Lower leg skin (tissue), 4 donors: ENCODE measurements at regions not wholly inside any gene's neighbourhood (a gene's known extent, or its start where the extent isn't known, plus 50 kb on each side); places are given as distances from the start of the nearest gene placed in this dataset.

Experiments used
- DNase-seq, 2 donors: peaks; one replicate each; pipeline ENCODE4 v3.0.0-alpha.2; 2019; ENCODE audit warnings: low spot score in 2 of 2
- H3K4me3 ChIP-seq: fragments of 200-600 bp; sonication (generic); 2 replicates; pipeline ENCODE4 v1.5.1; 2017; ENCODE audit warnings: mild to moderate bottlenecking, low read depth; ENCODE audit not compliant: poor library complexity, severe bottlenecking
- POLR2A ChIP-seq, 2 donors: fragments of 450-650 bp; IDR thresholded peaks; one replicate each; pipeline ENCODE4 v1.6.1; 2016 to 2017; ENCODE audit warnings: antibody characterized with exemption in 2 of 2, mild to moderate bottlenecking in 1 of 2, moderate library complexity in 1 of 2
- WGBS, 2 donors: methylation state at CpG; one replicate each; pipeline ENCODE4 v1.1.5; 2018; 5-methylcytosine and 5-hydroxymethylcytosine counted together
- intact Hi-C: fragments of 100-400 bp; cut with DNase I; formaldehyde crosslinking; loops from one replicate; pipeline ENCODE4 v1.15.0; 2023; ENCODE audit warnings: low total_unique reads
- TF ChIP-seq, protein P1 (sequence below), 3 donors: fragments of 450-650 bp; IDR thresholded peaks; one replicate each; pipeline ENCODE4 v1.5.1; 2016; ENCODE audit warnings: antibody characterized with exemption in 3 of 3, mild to moderate bottlenecking in 3 of 3, moderate library complexity in 2 of 3

DNA sequence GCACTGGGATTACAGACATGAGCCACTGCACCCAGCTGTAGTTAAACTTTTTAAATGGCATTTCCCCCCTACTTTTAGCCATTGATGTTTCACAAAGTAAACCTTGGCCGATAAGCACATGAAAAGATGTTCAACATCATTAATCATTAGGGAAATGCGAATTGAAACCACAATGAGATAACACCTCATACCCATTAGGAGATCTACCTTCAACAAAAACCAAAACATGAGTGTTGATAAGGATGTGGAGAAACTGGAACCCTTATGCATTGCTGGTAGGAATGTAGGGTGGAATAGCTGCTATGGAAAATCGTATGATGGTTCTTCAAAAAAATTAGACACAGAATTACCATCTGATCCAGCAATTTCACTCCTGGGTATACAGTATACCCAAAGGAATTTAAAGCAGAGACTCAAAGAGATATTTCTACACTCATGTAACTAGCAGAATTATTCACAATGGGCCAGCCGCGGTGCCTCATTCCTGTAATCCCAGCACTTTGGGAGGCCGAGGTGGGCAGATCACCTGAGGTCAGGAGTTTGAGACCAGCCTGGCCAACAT lies 286.5 kb upstream of the JARID2 start:
- TF ChIP-seq, protein P1, sequence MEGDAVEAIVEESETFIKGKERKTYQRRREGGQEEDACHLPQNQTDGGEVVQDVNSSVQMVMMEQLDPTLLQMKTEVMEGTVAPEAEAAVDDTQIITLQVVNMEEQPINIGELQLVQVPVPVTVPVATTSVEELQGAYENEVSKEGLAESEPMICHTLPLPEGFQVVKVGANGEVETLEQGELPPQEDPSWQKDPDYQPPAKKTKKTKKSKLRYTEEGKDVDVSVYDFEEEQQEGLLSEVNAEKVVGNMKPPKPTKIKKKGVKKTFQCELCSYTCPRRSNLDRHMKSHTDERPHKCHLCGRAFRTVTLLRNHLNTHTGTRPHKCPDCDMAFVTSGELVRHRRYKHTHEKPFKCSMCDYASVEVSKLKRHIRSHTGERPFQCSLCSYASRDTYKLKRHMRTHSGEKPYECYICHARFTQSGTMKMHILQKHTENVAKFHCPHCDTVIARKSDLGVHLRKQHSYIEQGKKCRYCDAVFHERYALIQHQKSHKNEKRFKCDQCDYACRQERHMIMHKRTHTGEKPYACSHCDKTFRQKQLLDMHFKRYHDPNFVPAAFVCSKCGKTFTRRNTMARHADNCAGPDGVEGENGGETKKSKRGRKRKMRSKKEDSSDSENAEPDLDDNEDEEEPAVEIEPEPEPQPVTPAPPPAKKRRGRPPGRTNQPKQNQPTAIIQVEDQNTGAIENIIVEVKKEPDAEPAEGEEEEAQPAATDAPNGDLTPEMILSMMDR (IDR thresholded peaks at IDR 0.05): no peak
- no peak for TF ChIP-seq POLR2A (IDR thresholded peaks at IDR 0.05)
- intact Hi-C loops: no loop called here
- H3K4me3 ChIP-seq: no peak overlapping the region
- DNase-seq: no peak
- WGBS, 2 donors: 75 to 87% methylated on average over 6 of the region's 6 CpGs

DNA sequence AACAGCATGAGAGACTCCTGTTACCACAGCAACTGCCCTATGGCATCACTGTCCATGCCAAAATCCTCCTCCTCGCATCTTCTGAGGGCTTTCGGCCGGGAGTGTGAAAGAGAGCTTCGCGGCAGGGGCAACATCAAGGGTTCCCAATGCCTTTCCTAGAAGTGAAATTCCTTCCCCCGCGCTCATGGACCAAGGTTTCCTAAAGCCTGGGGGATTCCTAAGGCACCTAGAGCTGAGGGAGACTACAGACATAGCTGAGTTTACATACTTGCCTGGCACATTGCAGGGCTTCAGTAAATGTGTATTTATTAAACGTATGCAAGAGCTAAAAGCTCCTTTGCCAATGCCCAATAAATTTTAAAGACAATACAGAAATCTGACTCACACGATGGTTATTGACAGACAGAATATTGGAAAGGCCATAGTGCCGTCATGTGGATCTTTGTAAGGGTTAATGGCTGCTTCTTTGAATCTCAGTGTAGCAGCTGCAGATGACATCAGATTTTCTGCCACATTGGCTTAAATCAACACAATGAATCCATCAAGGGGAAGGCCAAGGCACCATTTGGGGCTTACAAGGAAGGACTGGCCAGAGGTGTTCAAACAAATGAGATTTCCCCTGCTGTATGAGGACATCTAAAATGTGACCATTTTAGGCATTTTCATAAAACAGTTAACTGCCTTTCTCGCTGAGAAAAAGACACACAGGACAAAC lies 281.2 kb upstream of the JARID2 start:
- no peak for TF ChIP-seq POLR2A (IDR thresholded peaks at IDR 0.05)
- TF ChIP-seq, protein P1 (IDR thresholded peaks at IDR 0.05): no peak
- no peak for DNase-seq
- H3K4me3 ChIP-seq: no peak overlapping the region
- WGBS, 2 donors: 77 to 78% methylated on average over 11 of the region's 11 CpGs
- intact Hi-C loops: no loop called here

DNA sequence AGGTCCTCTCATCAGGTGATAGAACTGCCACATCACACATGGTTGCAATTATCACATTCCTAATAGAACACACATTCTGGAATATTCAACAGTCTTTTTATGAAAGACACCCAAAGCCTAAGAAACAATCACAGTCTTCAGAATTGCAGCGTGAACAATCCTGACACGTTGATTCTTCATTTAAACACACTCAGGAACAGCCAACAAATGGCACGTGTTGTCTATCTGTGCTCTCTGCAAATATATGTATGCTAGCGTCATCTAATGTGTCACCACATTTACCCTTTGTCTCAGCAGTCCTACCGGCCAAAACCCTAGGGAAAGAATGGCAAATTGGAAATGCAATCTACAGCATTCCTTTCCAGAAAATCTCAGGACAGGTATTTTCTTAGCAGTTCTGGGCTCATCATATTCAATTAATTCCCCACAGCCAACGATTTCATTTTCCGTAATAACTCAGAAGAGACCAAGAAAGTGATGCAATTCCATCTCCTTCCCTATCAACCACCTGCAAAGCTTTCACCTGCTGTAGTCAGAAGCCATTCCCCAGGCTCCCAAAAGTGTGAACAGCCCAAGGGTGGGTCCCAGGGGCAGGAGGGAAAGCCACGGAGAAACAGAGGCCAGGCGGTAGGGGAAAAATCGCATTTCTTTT lies 280.3 kb upstream of the JARID2 start:
- DNase-seq: no peak
- no peak overlapping the region for H3K4me3 ChIP-seq
- WGBS, 2 donors: 72 to 76% methylated on average over 10 of the region's 10 CpGs
- TF ChIP-seq, protein P1 (IDR thresholded peaks at IDR 0.05): no peak
- no peak for TF ChIP-seq POLR2A (IDR thresholded peaks at IDR 0.05)
- intact Hi-C loops: no loop called here

DNA sequence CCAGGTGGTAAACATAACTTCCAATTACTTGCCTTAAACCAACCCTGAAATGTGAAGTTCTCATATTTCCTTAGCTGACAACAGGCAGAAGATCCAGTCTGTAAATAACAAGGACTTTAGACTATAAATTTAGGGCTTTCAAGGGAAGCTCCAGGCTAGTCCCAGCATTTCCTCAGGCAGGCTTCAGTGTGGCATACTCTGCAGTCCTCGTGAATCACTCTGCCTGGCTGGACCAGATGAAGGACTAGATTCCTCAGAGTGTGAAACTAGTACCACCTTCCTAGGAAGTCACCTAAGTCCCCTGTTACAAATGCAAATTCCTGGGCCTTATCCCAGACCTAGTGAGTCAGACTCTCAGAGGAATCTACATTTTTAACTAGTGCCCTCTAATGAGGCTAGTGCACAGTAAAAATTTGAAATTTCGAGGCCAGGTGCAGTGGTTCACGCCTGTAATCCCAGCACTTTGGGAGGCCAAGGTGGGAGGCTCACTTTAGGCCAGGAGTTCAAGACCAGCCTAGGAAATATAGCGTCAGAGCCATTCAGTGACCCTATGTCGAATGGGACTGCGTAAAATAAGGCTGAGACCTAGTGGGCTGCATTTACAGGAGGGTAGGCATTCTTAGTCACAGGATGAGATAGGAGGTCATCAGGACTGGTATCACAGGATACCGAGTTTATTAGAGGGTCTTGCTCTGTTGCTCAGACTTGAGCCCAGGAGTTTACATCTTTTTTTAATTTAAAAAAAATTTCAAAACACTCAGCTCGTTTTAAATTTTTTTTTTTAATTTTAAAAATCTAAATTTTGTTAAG lies 279.6 kb upstream of the JARID2 start:
- TF ChIP-seq, protein P1 (IDR thresholded peaks at IDR 0.05): no peak
- no peak for TF ChIP-seq POLR2A (IDR thresholded peaks at IDR 0.05)
- WGBS, 2 donors: 85 to 86% methylated on average over 8 of the region's 8 CpGs
- H3K4me3 ChIP-seq: no peak overlapping the region
- DNase-seq: no peak
- intact Hi-C loops: no loop called here

DNA sequence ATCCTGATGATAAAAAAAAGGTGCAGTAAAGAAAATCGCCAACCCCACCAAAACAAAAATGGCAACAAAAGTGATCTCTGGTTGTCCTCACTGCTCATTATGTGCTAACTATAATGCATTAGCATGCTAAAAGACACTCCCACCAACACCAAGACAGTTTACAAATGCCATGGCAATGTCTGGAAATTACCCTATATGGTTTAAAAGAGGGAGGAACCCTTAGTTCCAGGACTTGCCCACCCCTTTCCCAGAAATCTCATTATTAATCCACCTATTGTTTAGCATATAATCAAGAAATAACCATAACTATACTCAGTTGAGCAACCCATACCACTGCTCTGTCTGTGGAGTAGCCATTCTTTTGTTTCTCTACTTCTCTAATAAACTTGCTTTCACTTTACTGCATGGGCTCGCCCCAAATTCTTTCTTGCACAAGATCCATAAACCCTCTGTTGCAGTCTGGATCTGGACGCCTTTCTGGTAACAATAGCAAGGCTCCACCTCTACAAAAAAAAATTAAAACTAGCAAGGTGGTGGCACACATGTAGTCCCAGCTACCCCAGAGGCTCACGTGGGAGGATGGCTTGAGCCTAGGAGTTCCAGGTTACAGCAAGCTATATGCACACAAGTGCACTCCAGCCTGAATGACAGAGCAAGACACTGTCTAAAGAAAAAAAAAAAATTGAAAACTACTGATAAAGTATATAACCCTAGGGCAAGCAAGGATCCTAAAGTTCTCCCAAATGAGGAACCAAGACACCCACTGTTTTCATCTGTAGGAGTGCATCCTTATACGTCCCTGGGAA lies 278.8 kb upstream of the JARID2 start:
- WGBS, 2 donors: 78 to 81% methylated on average over 5 of the region's 5 CpGs
- no peak overlapping the region for H3K4me3 ChIP-seq
- no peak for DNase-seq
- TF ChIP-seq, protein P1 (IDR thresholded peaks at IDR 0.05): no peak
- no peak for TF ChIP-seq POLR2A (IDR thresholded peaks at IDR 0.05)
- intact Hi-C loops: no loop called here
